Neural progenitor cell (in vitro differentiated cells): ENCODE measurements at regions not wholly inside any gene's neighbourhood (a gene's known extent, or its start where the extent isn't known, plus 50 kb on each side); places are given as distances from the start of the nearest gene placed in this dataset.

Source experiments
- EZH2 ChIP-seq: fragments of 200-600 bp; sonication (generic); IDR thresholded peaks from 2 replicates; pipeline ENCODE4 v1.6.1; 2017; ENCODE audit warnings: antibody characterized with exemption, mild to moderate bottlenecking, moderate library complexity
- EZH2phosphoT487 ChIP-seq: fragments of 200-600 bp; sonication (generic); IDR thresholded peaks from 2 replicates; pipeline ENCODE4 v1.6.1; 2017; ENCODE audit warnings: antibody characterized with exemption
- TF ChIP-seq, protein P1 (sequence below): fragments of 200-600 bp; sonication (generic); IDR thresholded peaks from 2 replicates; pipeline ENCODE4 v1.5.1; 2017; ENCODE audit warnings: antibody characterized with exemption, mild to moderate bottlenecking

- TF ChIP-seq, protein P1, sequence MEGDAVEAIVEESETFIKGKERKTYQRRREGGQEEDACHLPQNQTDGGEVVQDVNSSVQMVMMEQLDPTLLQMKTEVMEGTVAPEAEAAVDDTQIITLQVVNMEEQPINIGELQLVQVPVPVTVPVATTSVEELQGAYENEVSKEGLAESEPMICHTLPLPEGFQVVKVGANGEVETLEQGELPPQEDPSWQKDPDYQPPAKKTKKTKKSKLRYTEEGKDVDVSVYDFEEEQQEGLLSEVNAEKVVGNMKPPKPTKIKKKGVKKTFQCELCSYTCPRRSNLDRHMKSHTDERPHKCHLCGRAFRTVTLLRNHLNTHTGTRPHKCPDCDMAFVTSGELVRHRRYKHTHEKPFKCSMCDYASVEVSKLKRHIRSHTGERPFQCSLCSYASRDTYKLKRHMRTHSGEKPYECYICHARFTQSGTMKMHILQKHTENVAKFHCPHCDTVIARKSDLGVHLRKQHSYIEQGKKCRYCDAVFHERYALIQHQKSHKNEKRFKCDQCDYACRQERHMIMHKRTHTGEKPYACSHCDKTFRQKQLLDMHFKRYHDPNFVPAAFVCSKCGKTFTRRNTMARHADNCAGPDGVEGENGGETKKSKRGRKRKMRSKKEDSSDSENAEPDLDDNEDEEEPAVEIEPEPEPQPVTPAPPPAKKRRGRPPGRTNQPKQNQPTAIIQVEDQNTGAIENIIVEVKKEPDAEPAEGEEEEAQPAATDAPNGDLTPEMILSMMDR = no peak
- TF ChIP-seq EZH2 (no peak), EZH2phosphoT487 (no peak)
Observed at GRCh38 chr13:47845981-47846380, 155.1 kb downstream of the SUCLA2 start.
